Endothelial cell of umbilical vein (primary cell): ENCODE measurements at regions not wholly inside any gene's neighbourhood (a gene's known extent, or its start where the extent isn't known, plus 50 kb on each side); places are given as distances from the start of the nearest gene placed in this dataset.

Experiments
- BruUV-seq: library from RNA; stranded (reverse); fragments of 400-500 nt; replicated peaks from 2 replicates; lab custom pipeline; 2021; lab: Mats Ljungman, UMichigan
- CTCF ChIA-PET: fragments of 300-600, 350-600 bp; sonication (Branson Sonifier 250); formaldehyde crosslinking; loops from one replicate; lab custom pipeline; 2021; ENCODE audit warnings: antibody characterized with exemption, inconsistent platforms; lab: Charles Lee
- POLR2A ChIA-PET: fragments of 300-600, 350-600 bp; sonication (Branson Sonifier 250); formaldehyde crosslinking; loops from one replicate; lab custom pipeline; 2021; ENCODE audit warnings: antibody characterized with exemption, inconsistent platforms; lab: Charles Lee
- DNase-seq: peaks from one replicate; pipeline ENCODE4 v3.0.0-alpha.2; 2011; ENCODE audit warnings: low read depth, low spot score
- FAIRE-seq: peaks from 2 replicates; lab custom pipeline; 2011; peaks lifted over from hg19 to GRCh38; lab: Jason Lieb, UNC
- H2AFZ ChIP-seq: 2 replicates; pipeline ENCODE4 v1.6.0; 2012; ENCODE audit warnings: low read depth, low read length, control low read depth, inconsistent platforms
- H3K27ac ChIP-seq: 2 replicates; pipeline ENCODE4 v1.5.1; 2011; ENCODE audit warnings: low read depth, mild to moderate bottlenecking, control low read depth, low read length, moderate library complexity; ENCODE audit not compliant: insufficient read depth
- H3K27me3 ChIP-seq, 2 experiments: 2 replicates each; pipeline versions ENCODE4 v1.6.0 to v1.6.1; 2011; ENCODE audit warnings: low read length in 2 of 2, mixed read lengths in 1 of 2; ENCODE audit not compliant: control insufficient read depth in 2 of 2, insufficient read depth in 2 of 2
- H3K36me3 ChIP-seq, 2 experiments: 2 replicates in 1 of 2; 3 replicates in 1 of 2; pipeline ENCODE4 v1.5.1; 2011; ENCODE audit warnings: low read length in 2 of 2, mild to moderate bottlenecking in 1 of 2, moderate library complexity in 1 of 2; ENCODE audit not compliant: control insufficient read depth in 2 of 2, insufficient read depth in 2 of 2; ENCODE audit errors: extremely low read depth in 1 of 2
- H3K4me1 ChIP-seq: 3 replicates; pipeline ENCODE4 v1.5.1; 2011; ENCODE audit warnings: mild to moderate bottlenecking, low read length; ENCODE audit not compliant: control insufficient read depth, insufficient read depth; ENCODE audit errors: extremely low read depth
- H3K4me2 ChIP-seq: 2 replicates; pipeline ENCODE4 v1.6.1; 2011; ENCODE audit warnings: low read length, control low read depth, mixed read lengths; ENCODE audit not compliant: insufficient read depth
- H3K4me3 ChIP-seq, 3 experiments: fragments of 200-600 bp in 1 of 3; sonication (generic), shearing (Covaris generic) in 1 of 3; replicated peaks in 1 of 3; 2 replicates each; pipeline ENCODE4 v1.5.1; 2011 to 2016; ENCODE audit warnings: control low read depth in 3 of 3, low read length in 3 of 3, mild to moderate bottlenecking in 2 of 3, inconsistent platforms in 1 of 3, low read depth in 1 of 3, moderate library complexity in 1 of 3; ENCODE audit not compliant: insufficient read depth in 1 of 3
- H3K79me2 ChIP-seq: 2 replicates; pipeline ENCODE4 v1.6.0; 2012; ENCODE audit warnings: low read length, inconsistent platforms; ENCODE audit not compliant: control insufficient read depth, insufficient read depth
- H3K9ac ChIP-seq: replicated peaks from 2 replicates; pipeline ENCODE3; 2011; ENCODE audit warnings: low read length, control low read depth; ENCODE audit not compliant: insufficient read depth; ENCODE audit errors: extremely low read depth
- H3K9me1 ChIP-seq: replicated peaks from 3 replicates; pipeline ENCODE4 v1.6.0; 2011; ENCODE audit warnings: mild to moderate bottlenecking, low read length; ENCODE audit not compliant: control insufficient read depth, insufficient read depth; ENCODE audit errors: extremely low read depth
- H3K9me3 ChIP-seq: replicated peaks from 2 replicates; pipeline ENCODE4 v1.5.1; 2012; ENCODE audit warnings: low read length, inconsistent platforms; ENCODE audit not compliant: control insufficient read depth, insufficient read depth
- H4K20me1 ChIP-seq: replicated peaks from 2 replicates; pipeline ENCODE3; 2011; ENCODE audit warnings: mild to moderate bottlenecking, low read length; ENCODE audit not compliant: control insufficient read depth, insufficient read depth; ENCODE audit errors: extremely low read depth
- EZH2 ChIP-seq: IDR thresholded peaks from 2 replicates; pipeline ENCODE4 v1.6.1; 2012; ENCODE audit warnings: borderline replicate concordance, low read depth, mild to moderate bottlenecking, moderate library complexity, low read length, inconsistent platforms; ENCODE audit not compliant: severe bottlenecking
- FOS ChIP-seq: IDR thresholded peaks from 2 replicates; pipeline ENCODE4 v1.6.1; 2011; ENCODE audit warnings: mild to moderate bottlenecking, low read length, moderate library complexity, borderline replicate concordance; ENCODE audit not compliant: insufficient read depth
- GATA2 ChIP-seq: IDR thresholded peaks from 2 replicates; pipeline ENCODE4 v1.7.0; 2011; ENCODE audit warnings: low read depth, mild to moderate bottlenecking, moderate library complexity, mixed read lengths, low read length; ENCODE audit not compliant: insufficient read length, insufficient read depth
- JUN ChIP-seq: IDR thresholded peaks from 2 replicates; pipeline ENCODE4 v1.6.1; 2011; ENCODE audit warnings: borderline replicate concordance, low read depth; ENCODE audit not compliant: insufficient read length, insufficient read depth
- MYC ChIP-seq: IDR thresholded peaks from one replicate; pipeline ENCODE4 v1.6.1; 2011; ENCODE audit warnings: mild to moderate bottlenecking, low read depth, low read length
- POLR2A ChIP-seq: IDR thresholded peaks from 2 replicates; pipeline ENCODE4 v1.6.1; 2012; ENCODE audit warnings: low read depth, mild to moderate bottlenecking, control low read depth, low read length
- POLR2AphosphoS5 ChIP-seq: IDR thresholded peaks from 2 replicates; pipeline ENCODE4 v1.6.1; 2012; ENCODE audit warnings: low read depth, mild to moderate bottlenecking, control low read depth, low read length, moderate library complexity; ENCODE audit not compliant: insufficient read depth
- dilution Hi-C: fragments of 300-500 bp; cut with MboI; formaldehyde crosslinking; loops from one replicate; pipeline ENCODE4 v1.15.0; 2019; ENCODE audit warnings: low sequenced_read_pairs; ENCODE audit not compliant: extremely low pct_ligation_motif_present
- intact Hi-C: fragments of 100-400 bp; cut with micrococcal nuclease; formaldehyde crosslinking; loops from one replicate; pipeline ENCODE4 v1.10.0; 2022
- TF ChIP-seq, protein P1 (sequence below), 2 donors: IDR thresholded peaks; 1 replicate in 1 of 2; 2 replicates in 1 of 2; pipeline ENCODE4 v1.5.1; 2011; ENCODE audit warnings: low read length in 2 of 2, mild to moderate bottlenecking in 2 of 2, moderate library complexity in 2 of 2, control low read depth in 1 of 2, inconsistent platforms in 1 of 2, low read depth in 1 of 2; ENCODE audit not compliant: insufficient read depth in 1 of 2; ENCODE audit errors: extremely low read depth in 1 of 2
- TF ChIP-seq, protein P2 (sequence below): IDR thresholded peaks from 2 replicates; pipeline ENCODE4 v1.6.1; 2011; ENCODE audit not compliant: insufficient read depth, insufficient read length

DNA sequence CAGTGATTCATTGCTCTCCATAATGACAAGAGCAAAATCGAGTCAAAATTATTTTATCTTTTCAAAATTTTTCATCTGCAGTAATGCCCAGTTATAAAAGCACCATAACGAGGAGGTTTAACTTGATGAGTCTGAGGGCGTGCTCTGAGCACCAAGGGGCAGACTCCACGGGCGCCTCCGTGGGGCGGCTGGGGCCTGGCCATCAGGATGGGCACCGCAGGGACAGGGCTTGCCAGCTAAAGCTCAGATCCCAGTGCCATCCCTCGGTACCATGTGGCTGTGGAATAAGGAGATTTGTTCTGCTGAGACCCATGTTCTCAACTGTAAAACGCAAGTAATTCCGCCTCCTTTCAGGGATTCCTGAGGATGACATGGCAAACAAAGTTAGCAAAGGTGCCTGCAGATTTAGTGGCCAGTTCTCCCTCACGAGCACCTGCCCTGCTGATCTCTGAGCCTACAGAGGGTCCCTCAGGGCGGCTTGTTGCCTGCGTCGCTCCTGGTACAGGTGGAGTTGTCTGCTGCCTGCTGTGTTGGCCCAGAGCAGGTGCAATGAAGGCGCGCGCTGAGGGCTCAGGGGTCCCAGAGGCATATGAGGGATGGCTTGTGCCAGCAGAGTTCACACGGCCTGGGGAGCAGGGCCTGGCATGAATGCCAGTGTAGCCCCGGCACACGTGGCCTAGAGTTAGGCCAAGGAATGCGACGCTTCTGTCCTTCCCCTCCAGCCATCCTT is 584.4 kb downstream of the TCERG1L start:
- H3K4me1 ChIP-seq = no peaks in the 10 kb centered on the region
- no peak for DNase-seq
- ChIA-PET POLR2A (no interaction called here), CTCF (no interaction called here)
- no peaks in the 10 kb centered on the region for H3K27me3 ChIP-seq
- H3K4me3 ChIP-seq = no peak overlapping the region
- H3K36me3 ChIP-seq = no peaks in the 10 kb centered on the region
- TF ChIP-seq EZH2 (no peak), FOS (no peak), JUN (no peak), POLR2AphosphoS5 (no peak), GATA2 (no peak), POLR2A (no peak), MYC (no peak)
- TF ChIP-seq, protein P1, sequence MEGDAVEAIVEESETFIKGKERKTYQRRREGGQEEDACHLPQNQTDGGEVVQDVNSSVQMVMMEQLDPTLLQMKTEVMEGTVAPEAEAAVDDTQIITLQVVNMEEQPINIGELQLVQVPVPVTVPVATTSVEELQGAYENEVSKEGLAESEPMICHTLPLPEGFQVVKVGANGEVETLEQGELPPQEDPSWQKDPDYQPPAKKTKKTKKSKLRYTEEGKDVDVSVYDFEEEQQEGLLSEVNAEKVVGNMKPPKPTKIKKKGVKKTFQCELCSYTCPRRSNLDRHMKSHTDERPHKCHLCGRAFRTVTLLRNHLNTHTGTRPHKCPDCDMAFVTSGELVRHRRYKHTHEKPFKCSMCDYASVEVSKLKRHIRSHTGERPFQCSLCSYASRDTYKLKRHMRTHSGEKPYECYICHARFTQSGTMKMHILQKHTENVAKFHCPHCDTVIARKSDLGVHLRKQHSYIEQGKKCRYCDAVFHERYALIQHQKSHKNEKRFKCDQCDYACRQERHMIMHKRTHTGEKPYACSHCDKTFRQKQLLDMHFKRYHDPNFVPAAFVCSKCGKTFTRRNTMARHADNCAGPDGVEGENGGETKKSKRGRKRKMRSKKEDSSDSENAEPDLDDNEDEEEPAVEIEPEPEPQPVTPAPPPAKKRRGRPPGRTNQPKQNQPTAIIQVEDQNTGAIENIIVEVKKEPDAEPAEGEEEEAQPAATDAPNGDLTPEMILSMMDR (IDR thresholded peaks at IDR 0.05; ENCODE audit: extremely low read depth in 1 of 2, insufficient read depth in 1 of 2, low read depth in 1 of 2, low read length in 2 of 2) = no peak
- TF ChIP-seq, protein P2, sequence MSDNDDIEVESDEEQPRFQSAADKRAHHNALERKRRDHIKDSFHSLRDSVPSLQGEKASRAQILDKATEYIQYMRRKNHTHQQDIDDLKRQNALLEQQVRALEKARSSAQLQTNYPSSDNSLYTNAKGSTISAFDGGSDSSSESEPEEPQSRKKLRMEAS = no peak
- BruUV-seq = no TSS peak
- dilution Hi-C loops (no loop called here), intact Hi-C loops (no loop called here)
- no peaks in the 10 kb centered on the region for H3K9me1 ChIP-seq
- no peak for FAIRE-seq
- H3K27ac ChIP-seq = no peak overlapping the region
- H4K20me1 ChIP-seq = no peaks in the 10 kb centered on the region
- no peak overlapping the region for H3K4me2 ChIP-seq
- peaks cover 2% of the 10 kb centered on the region for H3K9me3 ChIP-seq
- H3K79me2 ChIP-seq = no peaks in the 10 kb centered on the region
- H3K9ac ChIP-seq = no peak overlapping the region
- no peak overlapping the region for H2AFZ ChIP-seq
